ENCODE measurements at regions not wholly inside any gene's neighbourhood (a gene's known extent, or its start where the extent isn't known, plus 50 kb on each side); places are given as distances from the start of the nearest gene placed in this dataset.
"Not testable (repeated sequence)": the region's sequence is repeated elsewhere in the genome, so short reads cannot be mapped to it uniquely, and the experiment has no call there.

- not testable (repeated sequence) for TF ChIP-seq HOXA7 (CRISPR knock-in tag; IDR thresholded peaks at IDR 0.05; ENCODE audit: borderline replicate concordance); CTCF (tag by site-specific recombination; IDR thresholded peaks at IDR 0.05); ZFP37 (tag by site-specific recombination; IDR thresholded peaks at IDR 0.05); ZNF433 (tag by site-specific recombination; IDR thresholded peaks at IDR 0.05; ENCODE audit: low read depth); REST (tag by site-specific recombination; IDR thresholded peaks at IDR 0.05); ZNF292 (tag by site-specific recombination; IDR thresholded peaks at IDR 0.05; ENCODE audit: borderline replicate concordance, low read depth); ZNF692 (tag by site-specific recombination; IDR thresholded peaks at IDR 0.05); ZNF426 (tag by site-specific recombination; IDR thresholded peaks at IDR 0.05)
Observed at GRCh38 chr2:16089491-16089890, 149.1 kb downstream of the MYCN start.
